Peyer's patch (tissue), 4 donors: ENCODE measurements at regions not wholly inside any gene's neighbourhood (a gene's known extent, or its start where the extent isn't known, plus 50 kb on each side); places are given as distances from the start of the nearest gene placed in this dataset.

Experiments used
- POLR2A ChIP-seq, 2 donors: fragments of 450-650 bp; IDR thresholded peaks; one replicate each; pipeline ENCODE4 v1.5.1; 2017; ENCODE audit warnings: antibody characterized with exemption in 2 of 2, mild to moderate bottlenecking in 2 of 2, moderate library complexity in 2 of 2
- TF ChIP-seq, protein P1 (sequence below), 6 experiments: fragments of 450-650 bp in 4 of 6; fragments of 200-600 bp in 2 of 6; sonication (generic) in 1 of 6; IDR thresholded peaks; one replicate each; pipeline ENCODE4 v1.5.1; 2017 to 2019; ENCODE audit warnings: antibody characterized with exemption in 6 of 6, mild to moderate bottlenecking in 3 of 6, moderate library complexity in 1 of 6

- TF ChIP-seq, protein P1, sequence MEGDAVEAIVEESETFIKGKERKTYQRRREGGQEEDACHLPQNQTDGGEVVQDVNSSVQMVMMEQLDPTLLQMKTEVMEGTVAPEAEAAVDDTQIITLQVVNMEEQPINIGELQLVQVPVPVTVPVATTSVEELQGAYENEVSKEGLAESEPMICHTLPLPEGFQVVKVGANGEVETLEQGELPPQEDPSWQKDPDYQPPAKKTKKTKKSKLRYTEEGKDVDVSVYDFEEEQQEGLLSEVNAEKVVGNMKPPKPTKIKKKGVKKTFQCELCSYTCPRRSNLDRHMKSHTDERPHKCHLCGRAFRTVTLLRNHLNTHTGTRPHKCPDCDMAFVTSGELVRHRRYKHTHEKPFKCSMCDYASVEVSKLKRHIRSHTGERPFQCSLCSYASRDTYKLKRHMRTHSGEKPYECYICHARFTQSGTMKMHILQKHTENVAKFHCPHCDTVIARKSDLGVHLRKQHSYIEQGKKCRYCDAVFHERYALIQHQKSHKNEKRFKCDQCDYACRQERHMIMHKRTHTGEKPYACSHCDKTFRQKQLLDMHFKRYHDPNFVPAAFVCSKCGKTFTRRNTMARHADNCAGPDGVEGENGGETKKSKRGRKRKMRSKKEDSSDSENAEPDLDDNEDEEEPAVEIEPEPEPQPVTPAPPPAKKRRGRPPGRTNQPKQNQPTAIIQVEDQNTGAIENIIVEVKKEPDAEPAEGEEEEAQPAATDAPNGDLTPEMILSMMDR (IDR thresholded peaks at IDR 0.05) = no peak
- no peak for TF ChIP-seq POLR2A (IDR thresholded peaks at IDR 0.05)
These were observed 1161.9 kb downstream of the UQCRFS1 start for GRCh38 chr19:28051047-28051446.
